ENCODE measurements at regions not wholly inside any gene's neighbourhood (a gene's known extent, or its start where the extent isn't known, plus 50 kb on each side); places are given as distances from the start of the nearest gene placed in this dataset.

DNA sequence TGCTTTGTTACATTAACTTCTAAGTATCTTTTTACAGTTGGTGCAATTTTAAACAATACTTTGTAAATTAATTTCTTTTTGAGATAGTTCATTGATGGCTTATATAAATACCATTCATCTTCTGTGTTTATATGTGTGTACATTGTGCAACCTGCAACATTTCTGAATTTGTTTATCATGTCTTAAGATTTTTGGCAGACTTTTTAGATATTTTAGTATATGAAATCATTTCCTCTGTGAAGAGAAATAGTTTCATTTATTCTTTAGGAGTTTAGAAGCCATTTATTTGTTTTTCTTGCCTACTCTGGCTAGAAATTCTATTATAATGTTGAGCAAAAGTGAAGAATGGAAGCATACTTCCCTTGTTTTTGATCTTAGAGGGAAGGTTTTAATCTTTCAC lies 337.8 kb upstream of the DSEL start:
- TF ChIP-seq, protein P1, sequence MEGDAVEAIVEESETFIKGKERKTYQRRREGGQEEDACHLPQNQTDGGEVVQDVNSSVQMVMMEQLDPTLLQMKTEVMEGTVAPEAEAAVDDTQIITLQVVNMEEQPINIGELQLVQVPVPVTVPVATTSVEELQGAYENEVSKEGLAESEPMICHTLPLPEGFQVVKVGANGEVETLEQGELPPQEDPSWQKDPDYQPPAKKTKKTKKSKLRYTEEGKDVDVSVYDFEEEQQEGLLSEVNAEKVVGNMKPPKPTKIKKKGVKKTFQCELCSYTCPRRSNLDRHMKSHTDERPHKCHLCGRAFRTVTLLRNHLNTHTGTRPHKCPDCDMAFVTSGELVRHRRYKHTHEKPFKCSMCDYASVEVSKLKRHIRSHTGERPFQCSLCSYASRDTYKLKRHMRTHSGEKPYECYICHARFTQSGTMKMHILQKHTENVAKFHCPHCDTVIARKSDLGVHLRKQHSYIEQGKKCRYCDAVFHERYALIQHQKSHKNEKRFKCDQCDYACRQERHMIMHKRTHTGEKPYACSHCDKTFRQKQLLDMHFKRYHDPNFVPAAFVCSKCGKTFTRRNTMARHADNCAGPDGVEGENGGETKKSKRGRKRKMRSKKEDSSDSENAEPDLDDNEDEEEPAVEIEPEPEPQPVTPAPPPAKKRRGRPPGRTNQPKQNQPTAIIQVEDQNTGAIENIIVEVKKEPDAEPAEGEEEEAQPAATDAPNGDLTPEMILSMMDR (conservative IDR thresholded peaks at IDR 0.05; ENCODE audit: low read length), result no peak
- no peak for TF ChIP-seq EZH2phosphoT487 (IDR thresholded peaks at IDR 0.05; ENCODE audit: borderline replicate concordance)
